Hippocampal formation (tissue), 2 donors: ENCODE measurements at regions not wholly inside any gene's neighbourhood (a gene's known extent, or its start where the extent isn't known, plus 50 kb on each side); places are given as distances from the start of the nearest gene placed in this dataset.

Experiments
- DNase-seq, 2 donors: peaks; one replicate each; lab custom pipeline; 2025; lab: John Stamatoyannopoulos, UW

DNA sequence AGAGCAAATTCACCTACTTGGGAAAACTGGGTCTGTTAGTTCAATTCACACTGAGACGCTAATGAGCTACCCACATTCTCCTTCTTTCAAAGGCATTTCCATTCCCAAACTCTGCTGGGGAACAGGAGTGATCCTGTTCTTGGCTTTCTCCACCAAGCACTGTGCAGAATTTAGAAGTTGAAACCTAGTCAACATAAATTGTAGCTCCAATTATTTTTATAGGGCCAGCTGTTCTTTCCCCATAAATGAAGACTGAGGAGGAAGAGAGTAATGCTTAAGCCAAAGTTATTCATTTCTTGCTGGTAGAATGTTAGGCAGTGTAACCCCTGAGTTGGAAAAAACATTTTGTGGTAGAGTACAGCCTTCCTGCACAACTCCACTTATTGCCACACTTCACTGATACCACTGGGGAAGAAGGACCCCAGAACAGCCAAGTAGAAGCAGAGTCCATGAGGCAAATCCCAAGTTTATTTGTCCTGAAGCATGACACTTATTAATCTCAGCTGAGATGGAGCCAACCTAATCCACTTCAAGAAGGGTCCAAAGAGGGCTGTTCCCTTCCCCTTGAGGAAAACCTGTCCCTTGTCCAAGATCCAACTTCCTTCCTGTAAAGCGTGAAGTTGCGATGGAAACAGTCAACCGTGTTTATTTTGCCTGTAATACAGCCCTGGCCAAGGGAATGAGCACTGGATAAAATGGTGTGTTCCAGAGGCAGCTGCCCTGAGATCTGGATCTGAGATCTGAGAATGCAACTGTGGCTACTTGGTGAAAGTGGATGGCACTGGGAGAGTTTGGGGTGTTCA lies 151.8 kb downstream of the TBX5 start:
- peak in 1 of 2 donors; percentile 27 for DNase-seq

DNA sequence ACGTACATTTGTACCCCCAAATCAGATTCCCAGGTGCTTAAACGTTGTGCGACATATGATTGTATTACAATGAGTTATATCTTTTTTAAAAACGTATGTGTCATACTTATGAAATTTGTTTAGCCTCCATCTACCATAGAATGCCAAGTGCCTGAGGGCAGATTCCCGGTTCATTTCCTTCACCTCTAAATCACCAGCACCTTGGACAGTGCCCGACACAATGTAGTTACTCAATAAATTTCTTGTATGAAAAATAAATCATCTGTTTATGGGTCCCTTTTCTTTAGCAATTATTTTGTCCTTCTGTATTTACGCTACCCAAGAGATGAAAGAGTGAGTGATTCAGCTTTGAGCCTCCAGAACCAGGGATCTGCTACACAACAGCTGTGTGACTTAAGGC lies 157.4 kb downstream of the TBX5 start:
- DNase-seq: no peak

GRCh38 chr12:114245555-114245954 lies 160.4 kb downstream of the TBX5 start:
- no peak for DNase-seq

DNA sequence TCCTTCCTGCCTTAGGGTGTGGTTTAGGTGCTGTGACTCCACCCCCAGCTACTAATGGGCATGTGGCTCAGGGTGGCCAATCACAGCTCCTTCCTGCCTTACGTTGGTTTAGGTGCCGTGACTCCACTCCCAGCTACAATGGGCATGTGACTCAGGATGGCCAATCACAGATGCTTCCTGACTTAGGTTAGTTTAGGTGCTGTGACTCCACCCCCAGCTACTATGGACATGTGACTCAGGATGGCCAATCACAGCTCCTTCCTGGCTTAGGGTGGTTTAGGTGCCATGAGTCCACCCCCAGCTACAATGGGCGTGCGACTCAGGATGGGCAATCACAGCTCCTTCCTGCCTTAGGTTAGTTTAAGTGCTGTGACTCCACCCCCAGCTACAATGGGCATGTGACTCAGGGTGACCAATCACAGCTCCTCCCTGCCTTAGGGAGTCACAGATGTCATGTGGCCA lies 163.9 kb downstream of the TBX5 start:
- DNase-seq: no peak

DNA sequence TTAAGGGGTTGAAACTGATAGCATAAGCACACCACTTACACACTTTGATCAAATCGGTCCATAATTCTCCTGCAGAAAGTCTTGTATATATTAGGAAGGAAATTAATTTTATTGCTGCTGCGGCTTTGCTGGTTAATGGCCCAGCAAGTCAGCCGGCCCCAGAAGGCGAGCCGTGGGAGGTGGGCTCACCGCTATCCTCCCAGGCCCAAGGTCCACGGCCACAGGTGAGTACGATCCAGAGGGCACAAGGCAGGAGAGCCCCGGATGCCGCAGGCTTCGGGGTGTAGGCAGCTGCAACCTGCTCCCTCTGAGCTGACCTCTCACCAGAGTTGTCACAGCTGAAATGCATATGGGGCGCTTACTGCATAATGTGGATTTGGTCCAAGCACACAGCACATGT lies 165.7 kb downstream of the TBX5 start:
- DNase-seq: no peak

DNA sequence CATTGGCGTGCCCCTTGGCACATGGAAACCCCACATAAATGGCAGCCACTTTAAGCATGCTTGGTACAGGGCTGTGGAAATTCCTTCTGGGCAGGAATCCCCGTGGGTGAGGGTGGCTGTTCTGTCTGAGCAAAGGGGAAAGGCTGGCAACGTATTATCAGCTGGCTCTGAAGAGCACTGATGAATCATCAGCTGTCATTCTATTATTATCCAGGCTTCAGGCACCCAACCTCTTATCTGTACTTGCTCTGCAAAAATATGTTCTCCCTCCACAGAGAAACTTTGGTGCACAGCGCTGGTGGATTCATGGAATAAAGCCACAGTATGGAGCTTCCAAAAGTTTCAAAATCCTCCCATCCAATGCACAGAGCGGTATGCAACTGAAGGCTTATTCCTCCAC lies 167.1 kb downstream of the TBX5 start:
- no peak for DNase-seq

DNA sequence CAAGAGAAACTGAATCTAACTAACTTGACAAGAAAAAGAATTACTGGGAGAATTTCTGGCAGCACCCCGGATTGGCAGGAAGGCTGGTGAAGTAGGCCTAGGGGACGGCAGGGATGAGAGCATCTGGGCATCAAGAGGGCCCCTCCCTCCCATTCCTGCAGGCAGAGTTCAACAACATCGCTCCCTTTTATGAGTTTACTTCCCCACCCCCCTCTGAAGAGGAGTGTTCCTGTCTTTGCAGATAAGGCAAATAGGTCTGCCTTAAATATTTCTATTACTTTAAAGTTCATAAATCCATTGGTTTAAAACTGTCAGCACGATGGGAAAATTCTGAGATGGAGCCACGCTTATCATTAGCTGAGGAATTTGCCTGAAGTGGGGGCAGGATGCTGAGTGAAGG lies 168.7 kb downstream of the TBX5 start:
- no peak for DNase-seq

GRCh38 chr12:114232187-114232586 lies 173.8 kb downstream of the TBX5 start:
- DNase-seq: no peak

- DNase-seq: no peak
Observed at GRCh38 chr12:114229150-114229549, 176.8 kb downstream of the TBX5 start.

- DNase-seq: no peak
Observed at GRCh38 chr12:114226241-114226928, 179.6 kb downstream of the TBX5 start.

DNA sequence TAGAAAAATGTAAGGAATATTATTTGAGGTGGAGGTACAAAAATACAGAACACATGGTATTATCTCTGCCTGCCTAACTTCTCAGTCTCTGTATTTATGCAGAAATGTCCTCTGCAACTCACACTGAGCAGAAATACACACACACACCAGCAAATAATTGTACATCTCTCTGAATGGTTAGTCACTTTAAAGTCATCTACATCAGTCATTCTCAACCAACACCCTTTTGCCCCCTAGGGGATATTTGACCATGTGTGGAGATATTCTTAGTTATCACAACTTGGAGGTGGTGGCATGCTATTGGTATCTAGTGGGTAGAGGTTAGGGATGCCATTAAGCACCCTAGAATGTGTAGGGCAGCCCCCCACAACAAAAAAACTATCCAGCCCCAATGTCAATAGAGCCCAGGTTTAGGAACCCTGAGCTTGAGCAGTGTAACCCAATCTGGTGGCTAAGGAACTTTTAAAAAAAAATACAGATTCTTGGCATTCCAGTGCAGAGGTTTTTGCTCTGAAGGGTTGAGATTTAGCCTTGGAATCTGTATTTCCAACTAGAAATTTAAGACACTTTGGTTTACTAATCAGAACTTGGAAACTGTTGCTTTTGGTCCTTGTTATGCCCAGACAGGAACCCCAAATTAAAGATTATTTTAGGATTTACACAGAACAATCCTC lies 183.8 kb downstream of the TBX5 start:
- no peak for DNase-seq

- DNase-seq: no peak
Observed at GRCh38 chr12:114221136-114221833, 184.7 kb downstream of the TBX5 start.

DNA sequence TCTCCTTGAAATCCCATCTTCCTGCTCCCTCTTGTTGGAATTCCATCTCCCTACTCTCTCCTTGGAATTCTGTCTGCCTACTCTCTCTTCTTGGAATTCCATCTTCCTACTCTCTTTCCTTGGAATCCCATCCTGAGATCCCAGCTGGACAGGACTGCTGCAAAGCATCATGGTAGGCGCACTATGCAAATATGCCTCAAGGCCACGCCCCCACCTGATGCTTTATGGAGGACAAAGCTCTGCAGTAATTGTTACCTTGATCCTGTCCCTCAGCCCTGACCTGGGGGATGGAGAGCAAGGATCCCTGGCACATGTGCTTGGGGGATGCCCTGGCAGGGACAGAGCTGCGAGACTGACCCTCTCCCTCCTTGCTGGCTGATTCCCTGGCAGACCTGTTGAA lies 185.6 kb downstream of the TBX5 start:
- DNase-seq: no peak

DNA sequence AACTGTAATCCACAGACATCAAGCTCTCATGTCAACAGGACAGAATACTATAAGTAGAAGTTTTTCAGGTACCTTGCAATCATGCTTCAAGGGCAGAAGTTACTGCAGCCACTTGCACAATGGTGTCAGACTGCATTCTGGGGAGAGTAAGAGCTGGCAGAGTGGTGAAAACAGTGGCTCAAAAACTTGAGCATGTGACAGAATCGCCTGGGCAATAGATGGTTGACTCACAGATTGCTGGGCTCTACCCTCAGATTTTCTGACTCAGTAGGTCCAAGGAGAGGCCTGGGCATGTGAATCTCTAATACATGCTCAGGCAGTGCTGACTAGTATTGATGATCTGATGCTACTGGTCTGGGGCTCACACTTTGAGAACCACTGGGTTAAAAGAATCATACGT lies 187.8 kb downstream of the TBX5 start:
- no peak for DNase-seq

GRCh38 chr12:114215746-114216145 lies 190.2 kb downstream of the TBX5 start:
- DNase-seq: no peak

- peak in 1 of 2 donors; percentile 10 for DNase-seq
Observed at GRCh38 chr12:114213055-114213581, 192.8 kb downstream of the TBX5 start.

DNA sequence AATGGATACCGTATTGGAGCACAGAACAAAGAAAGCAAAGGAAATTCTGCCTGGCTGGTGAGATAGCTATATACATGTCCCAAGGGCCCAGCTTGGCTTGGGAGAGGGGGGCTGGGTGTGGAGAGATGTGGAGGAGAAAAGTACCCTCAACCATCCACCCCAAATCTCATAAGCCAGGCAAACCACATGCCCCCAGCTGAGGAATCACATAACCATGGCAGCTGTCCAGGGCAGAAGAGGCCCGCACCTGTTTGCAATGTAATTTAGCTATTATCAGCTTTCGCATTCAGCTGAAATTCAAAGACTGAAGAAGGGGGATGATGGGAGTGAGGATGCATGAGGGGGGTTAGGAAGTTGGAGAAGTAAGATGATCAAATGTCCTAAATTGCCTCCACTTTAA lies 196.1 kb downstream of the TBX5 start:
- DNase-seq: no peak

- DNase-seq: no peak
Observed at GRCh38 chr12:114206525-114206924, 199.4 kb downstream of the TBX5 start.

GRCh38 chr12:114201794-114202193 lies 204.2 kb downstream of the TBX5 start:
- no peak for DNase-seq

DNA sequence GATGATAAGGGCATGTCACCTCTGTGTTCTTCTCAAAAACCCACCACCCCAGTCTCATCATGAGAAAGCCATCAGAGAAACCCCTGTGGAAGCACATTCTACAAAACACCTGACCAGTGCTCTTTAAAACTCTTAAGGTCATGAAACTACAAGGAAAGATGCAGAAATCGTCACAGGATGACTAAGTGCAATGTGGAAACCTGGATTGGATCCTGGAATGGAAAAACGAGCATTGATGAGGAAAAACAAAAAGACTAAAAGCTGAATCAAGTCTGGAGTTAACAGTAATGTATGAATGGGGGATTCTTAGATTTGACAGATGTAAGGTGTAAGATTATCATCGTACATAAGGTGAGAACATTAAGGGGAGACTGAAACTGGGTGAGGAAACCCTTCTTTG lies 211.0 kb downstream of the TBX5 start:
- no peak for DNase-seq

- no peak for DNase-seq
Observed at GRCh38 chr12:114194066-114194465, 211.9 kb downstream of the TBX5 start.

GRCh38 chr12:114193474-114193873 lies 212.5 kb downstream of the TBX5 start:
- no peak for DNase-seq
